ENCODE measurements at regions not wholly inside any gene's neighbourhood (a gene's known extent, or its start where the extent isn't known, plus 50 kb on each side); places are given as distances from the start of the nearest gene placed in this dataset.

DNA sequence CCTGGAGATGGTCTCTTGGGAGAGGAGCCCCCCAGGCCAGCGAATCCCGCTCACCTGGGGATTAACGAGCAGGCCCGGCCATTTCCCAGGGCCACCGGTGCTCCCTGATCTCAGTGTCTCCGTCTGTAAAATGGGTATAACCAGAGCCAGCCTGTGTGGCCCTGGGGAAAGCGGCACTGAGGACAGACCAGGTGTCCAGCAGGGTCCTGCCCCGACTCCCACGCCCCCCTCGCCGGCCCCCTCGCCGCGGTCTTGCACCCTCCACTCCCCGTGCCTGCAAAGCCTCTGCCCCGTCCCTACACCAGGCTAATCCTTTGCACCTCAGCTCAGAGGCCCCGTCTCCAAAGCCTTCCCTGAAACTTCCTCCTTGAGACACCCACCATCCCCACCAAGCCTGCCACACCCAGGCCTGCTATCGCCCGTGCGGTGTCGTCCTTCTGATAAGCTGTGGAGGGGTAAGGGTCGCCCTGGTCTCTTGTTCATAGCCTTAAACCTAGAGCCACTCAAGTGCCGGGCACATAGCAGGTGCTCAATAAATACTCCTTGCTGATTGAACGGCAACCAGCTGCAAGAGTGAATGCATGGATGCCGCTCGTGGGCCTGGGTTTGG, 259.1 kb downstream of the C16orf95 start:
- TF ChIP-seq, protein P1, sequence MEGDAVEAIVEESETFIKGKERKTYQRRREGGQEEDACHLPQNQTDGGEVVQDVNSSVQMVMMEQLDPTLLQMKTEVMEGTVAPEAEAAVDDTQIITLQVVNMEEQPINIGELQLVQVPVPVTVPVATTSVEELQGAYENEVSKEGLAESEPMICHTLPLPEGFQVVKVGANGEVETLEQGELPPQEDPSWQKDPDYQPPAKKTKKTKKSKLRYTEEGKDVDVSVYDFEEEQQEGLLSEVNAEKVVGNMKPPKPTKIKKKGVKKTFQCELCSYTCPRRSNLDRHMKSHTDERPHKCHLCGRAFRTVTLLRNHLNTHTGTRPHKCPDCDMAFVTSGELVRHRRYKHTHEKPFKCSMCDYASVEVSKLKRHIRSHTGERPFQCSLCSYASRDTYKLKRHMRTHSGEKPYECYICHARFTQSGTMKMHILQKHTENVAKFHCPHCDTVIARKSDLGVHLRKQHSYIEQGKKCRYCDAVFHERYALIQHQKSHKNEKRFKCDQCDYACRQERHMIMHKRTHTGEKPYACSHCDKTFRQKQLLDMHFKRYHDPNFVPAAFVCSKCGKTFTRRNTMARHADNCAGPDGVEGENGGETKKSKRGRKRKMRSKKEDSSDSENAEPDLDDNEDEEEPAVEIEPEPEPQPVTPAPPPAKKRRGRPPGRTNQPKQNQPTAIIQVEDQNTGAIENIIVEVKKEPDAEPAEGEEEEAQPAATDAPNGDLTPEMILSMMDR (IDR thresholded peaks at IDR 0.05): no peak
- TF ChIP-seq POLR2A (IDR thresholded peaks at IDR 0.05): no peak
- no peak for TF ChIP-seq POLR2AphosphoS5 (IDR thresholded peaks at IDR 0.05)
